OCI-LY7 (cell line): ENCODE measurements at regions not wholly inside any gene's neighbourhood (a gene's known extent, or its start where the extent isn't known, plus 50 kb on each side); places are given as distances from the start of the nearest gene placed in this dataset.

ENCODE experiments used
- BruUV-seq: library from RNA; stranded (reverse); fragments of 400-500 nt; replicated peaks from 2 replicates; lab custom pipeline; 2021; lab: Mats Ljungman, UMichigan
- CTCF ChIA-PET: fragments of 300-600 bp; sonication (Branson Sonifier 250); formaldehyde crosslinking; loops from one replicate; lab custom pipeline; 2022; ENCODE audit warnings: antibody characterized with exemption; ENCODE audit not compliant: unreplicated experiment; lab: Charles Lee
- POLR2A ChIA-PET: fragments of 300-600 bp; sonication (Branson Sonifier 250); formaldehyde crosslinking; loops from one replicate; lab custom pipeline; 2022; ENCODE audit warnings: antibody characterized with exemption; lab: Charles Lee
- DNase-seq: peaks from one replicate; pipeline ENCODE4 v3.0.0-alpha.2; 2015; ENCODE audit warnings: low spot score
- H2AFZ ChIP-seq: fragments of 200-600 bp; sonication (generic), shearing (Covaris generic); 2 replicates; pipeline ENCODE4 v1.6.1; 2014; ENCODE audit warnings: mild to moderate bottlenecking, antibody characterized with exemption, low read length, moderate library complexity
- H3K27ac ChIP-seq: fragments of 200-600 bp; sonication (generic); 2 replicates; pipeline ENCODE4 v1.5.1; 2014; ENCODE audit warnings: mixed run types, low read depth, mild to moderate bottlenecking, moderate library complexity, low read length, inconsistent platforms; ENCODE audit not compliant: poor library complexity, severe bottlenecking
- H3K36me3 ChIP-seq: fragments of 200-600 bp; sonication (generic); 2 replicates; pipeline ENCODE4 v1.6.1; 2014; ENCODE audit warnings: mild to moderate bottlenecking, antibody characterized with exemption, low read length, moderate library complexity, mixed read lengths; ENCODE audit not compliant: insufficient read depth
- H3K4me1 ChIP-seq: fragments of 200-600 bp; sonication (generic); 2 replicates; pipeline ENCODE4 v1.5.1; 2014; ENCODE audit warnings: mild to moderate bottlenecking, low read length; ENCODE audit not compliant: insufficient read depth, poor library complexity, severe bottlenecking
- H3K4me2 ChIP-seq: fragments of 200-600 bp; sonication (generic); 2 replicates; pipeline ENCODE4 v1.6.1; 2014; ENCODE audit warnings: mild to moderate bottlenecking, low read length
- H3K4me3 ChIP-seq: fragments of 200-600 bp; sonication (generic); 2 replicates; pipeline ENCODE4 v1.5.1; 2014; ENCODE audit warnings: mild to moderate bottlenecking, low read depth, low read length; ENCODE audit not compliant: poor library complexity, severe bottlenecking
- H3K79me2 ChIP-seq: fragments of 200-600 bp; sonication (generic); 2 replicates; pipeline ENCODE4 v1.6.1; 2016; ENCODE audit warnings: low read depth, mild to moderate bottlenecking, low read length, moderate library complexity, mixed read lengths; ENCODE audit not compliant: insufficient read depth
- H3K9me2 ChIP-seq: fragments of 200-600 bp; sonication (generic); 2 replicates; pipeline ENCODE4 v1.6.1; 2016; ENCODE audit warnings: mild to moderate bottlenecking, low read length, mixed read lengths; ENCODE audit not compliant: insufficient read depth
- H3K9me3 ChIP-seq: fragments of 200-600 bp; sonication (generic); 2 replicates; pipeline ENCODE4 v1.6.1; 2014; ENCODE audit warnings: mild to moderate bottlenecking, mixed run types, low read length, mixed read lengths
- H4K20me1 ChIP-seq: fragments of 200-600 bp; sonication (generic); 2 replicates; pipeline ENCODE4 v1.6.1; 2014; ENCODE audit warnings: mild to moderate bottlenecking, antibody characterized with exemption, low read length, moderate library complexity, mixed read lengths; ENCODE audit not compliant: insufficient read depth
- CTCF ChIP-seq: fragments of 200-600 bp; sonication (generic); conservative IDR thresholded peaks from 2 replicates; pipeline ENCODE4 v1.5.1; 2014; ENCODE audit warnings: mild to moderate bottlenecking, antibody characterized with exemption, low read length, moderate library complexity, mixed read lengths
- EZH2phosphoT487 ChIP-seq: fragments of 200-600 bp; sonication (generic); IDR thresholded peaks from 2 replicates; pipeline ENCODE4 v1.6.1; 2018; ENCODE audit warnings: low read depth, borderline replicate concordance, mild to moderate bottlenecking, mixed run types, antibody characterized with exemption, low read length, moderate library complexity, mixed read lengths
- intact Hi-C: fragments of 100-400 bp; cut with micrococcal nuclease; formaldehyde crosslinking; loops from one replicate; pipeline ENCODE4 v1.10.0; 2022; ENCODE audit not compliant: unreplicated experiment

GRCh38 chr5:135694906-135695305 lies 116.1 kb upstream of the CXCL14 start:
- H3K9me2 ChIP-seq: no peaks in the 10 kb centered on the region
- no peak overlapping the region for H2AFZ ChIP-seq
- H3K27ac ChIP-seq: no peak overlapping the region
- intact Hi-C loops: no loop called here
- no peak overlapping the region for H3K4me2 ChIP-seq
- no peaks in the 10 kb centered on the region for H3K4me1 ChIP-seq
- H4K20me1 ChIP-seq: no peaks in the 10 kb centered on the region
- TF ChIP-seq EZH2phosphoT487 (no peak), CTCF (no peak)
- H3K4me3 ChIP-seq: no peak overlapping the region
- no TSS peak for BruUV-seq
- H3K9me3 ChIP-seq: no peaks in the 10 kb centered on the region
- ChIA-PET CTCF (no interaction called here), POLR2A (no interaction called here)
- no peaks in the 10 kb centered on the region for H3K79me2 ChIP-seq
- DNase-seq: no peak
- H3K36me3 ChIP-seq: no peaks in the 10 kb centered on the region

- CTCF ChIA-PET: no interaction called here
- Histone ChIP-seq H3K79me2 (no peaks in the 10 kb centered on the region), H3K4me3 (no peak overlapping the region), H3K9me3 (no peaks in the 10 kb centered on the region), H3K27ac (no peak overlapping the region), H3K36me3 (no peaks in the 10 kb centered on the region), H3K4me1 (no peaks in the 10 kb centered on the region), H4K20me1 (no peaks in the 10 kb centered on the region), H2AFZ (no peak overlapping the region), H3K4me2 (no peak overlapping the region), H3K9me2 (no peaks in the 10 kb centered on the region)
- TF ChIP-seq EZH2phosphoT487 (no peak), CTCF (no peak)
- no TSS peak for BruUV-seq
- no peak for DNase-seq
- POLR2A ChIA-PET: no interaction called here
- intact Hi-C loops: no loop called here
Observed at GRCh38 chr5:135694012-135694411, 115.2 kb upstream of the CXCL14 start.

GRCh38 chr5:135693371-135693955 lies 114.7 kb upstream of the CXCL14 start:
- ChIA-PET POLR2A (no interaction called here), CTCF (no interaction called here)
- no TSS peak for BruUV-seq
- Histone ChIP-seq H3K79me2 (no peaks in the 10 kb centered on the region), H3K27ac (no peak overlapping the region), H3K9me3 (no peaks in the 10 kb centered on the region), H3K4me1 (no peaks in the 10 kb centered on the region), H3K9me2 (no peaks in the 10 kb centered on the region), H4K20me1 (no peaks in the 10 kb centered on the region), H2AFZ (no peak overlapping the region), H3K4me3 (no peak overlapping the region), H3K36me3 (no peaks in the 10 kb centered on the region), H3K4me2 (no peak overlapping the region)
- no peak for TF ChIP-seq CTCF
- no peak for TF ChIP-seq EZH2phosphoT487
- no peak for DNase-seq
- intact Hi-C loops: no loop called here
